DND-41 (cell line): ENCODE measurements at regions not wholly inside any gene's neighbourhood (a gene's known extent, or its start where the extent isn't known, plus 50 kb on each side); places are given as distances from the start of the nearest gene placed in this dataset.

Experiments used
- EZH2 ChIP-seq: IDR thresholded peaks from 3 replicates; pipeline ENCODE4 v1.6.1; 2012; ENCODE audit warnings: borderline replicate concordance, low read depth, mild to moderate bottlenecking, moderate library complexity, low read length, inconsistent platforms; ENCODE audit not compliant: severe bottlenecking
- TF ChIP-seq, protein P1 (sequence below): IDR thresholded peaks from 2 replicates; pipeline ENCODE4 v1.5.1; 2012; ENCODE audit warnings: borderline replicate concordance, low read length, moderate library complexity, mild to moderate bottlenecking; ENCODE audit not compliant: poor library complexity, severe bottlenecking; ENCODE audit errors: extremely low read depth

DNA sequence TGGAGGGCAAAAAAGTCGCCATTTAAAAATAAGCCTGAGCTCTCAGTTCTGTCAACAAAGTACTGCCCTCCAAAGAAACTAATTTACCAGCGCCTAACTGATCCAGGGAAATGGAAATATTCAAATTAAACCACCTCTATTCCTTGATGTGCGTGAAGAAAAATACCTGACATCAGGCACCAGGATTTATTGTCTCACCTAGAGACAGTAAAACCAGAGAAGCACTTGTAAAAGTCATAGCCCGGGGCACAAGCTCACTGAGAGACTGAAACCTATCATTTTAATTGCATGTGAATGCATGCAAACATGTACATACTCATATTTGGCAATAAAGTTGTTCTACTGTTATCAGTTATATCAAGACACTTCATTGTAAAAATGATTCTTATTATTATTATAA lies 147.3 kb upstream of the VSTM2A start:
- TF ChIP-seq, protein P1, sequence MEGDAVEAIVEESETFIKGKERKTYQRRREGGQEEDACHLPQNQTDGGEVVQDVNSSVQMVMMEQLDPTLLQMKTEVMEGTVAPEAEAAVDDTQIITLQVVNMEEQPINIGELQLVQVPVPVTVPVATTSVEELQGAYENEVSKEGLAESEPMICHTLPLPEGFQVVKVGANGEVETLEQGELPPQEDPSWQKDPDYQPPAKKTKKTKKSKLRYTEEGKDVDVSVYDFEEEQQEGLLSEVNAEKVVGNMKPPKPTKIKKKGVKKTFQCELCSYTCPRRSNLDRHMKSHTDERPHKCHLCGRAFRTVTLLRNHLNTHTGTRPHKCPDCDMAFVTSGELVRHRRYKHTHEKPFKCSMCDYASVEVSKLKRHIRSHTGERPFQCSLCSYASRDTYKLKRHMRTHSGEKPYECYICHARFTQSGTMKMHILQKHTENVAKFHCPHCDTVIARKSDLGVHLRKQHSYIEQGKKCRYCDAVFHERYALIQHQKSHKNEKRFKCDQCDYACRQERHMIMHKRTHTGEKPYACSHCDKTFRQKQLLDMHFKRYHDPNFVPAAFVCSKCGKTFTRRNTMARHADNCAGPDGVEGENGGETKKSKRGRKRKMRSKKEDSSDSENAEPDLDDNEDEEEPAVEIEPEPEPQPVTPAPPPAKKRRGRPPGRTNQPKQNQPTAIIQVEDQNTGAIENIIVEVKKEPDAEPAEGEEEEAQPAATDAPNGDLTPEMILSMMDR: no peak
- no peak for TF ChIP-seq EZH2
